MM.1S (cell line): ENCODE measurements at regions not wholly inside any gene's neighbourhood (a gene's known extent, or its start where the extent isn't known, plus 50 kb on each side); places are given as distances from the start of the nearest gene placed in this dataset.

Experiments
- DNase-seq: peaks from one replicate; pipeline ENCODE4 v3.0.0-alpha.2; 2015
- H2AFZ ChIP-seq: fragments of 300-600 bp; sonication (generic); 2 replicates; pipeline ENCODE4 v1.6.0; 2016; ENCODE audit warnings: antibody characterized with exemption, low read length
- H3F3A ChIP-seq: fragments of 300-600 bp; sonication (generic); 2 replicates; pipeline ENCODE4 v1.6.1; 2016; ENCODE audit warnings: mild to moderate bottlenecking, antibody characterized with exemption, low read length, moderate library complexity, mixed read lengths; ENCODE audit not compliant: insufficient read depth
- H3K27ac ChIP-seq: fragments of 300-600 bp; sonication (generic); 2 replicates; pipeline ENCODE4 v1.5.1; 2016; ENCODE audit warnings: mild to moderate bottlenecking, low read length
- H3K27me3 ChIP-seq: fragments of 300-600 bp; sonication (generic); replicated peaks from 2 replicates; pipeline ENCODE4 v1.6.0; 2016; ENCODE audit warnings: low read length; ENCODE audit not compliant: insufficient read depth
- H3K36me3 ChIP-seq: fragments of 300-600 bp; sonication (generic); replicated peaks from 2 replicates; pipeline ENCODE4 v1.6.1; 2016; ENCODE audit warnings: mild to moderate bottlenecking, low read length, mixed read lengths; ENCODE audit not compliant: insufficient read depth
- H3K4me1 ChIP-seq: fragments of 300-600 bp; sonication (generic); 2 replicates; pipeline ENCODE4 v1.6.1; 2016; ENCODE audit warnings: low read length, mixed read lengths
- H3K4me2 ChIP-seq: fragments of 300-600 bp; sonication (generic); 2 replicates; pipeline ENCODE4 v1.6.0; 2016; ENCODE audit warnings: low read depth, low read length
- H3K4me3 ChIP-seq: fragments of 300-600 bp; sonication (generic); 2 replicates; pipeline ENCODE4 v1.5.1; 2016; ENCODE audit warnings: low read length, mixed read lengths
- H3K79me2 ChIP-seq: fragments of 300-600 bp; sonication (generic); 2 replicates; pipeline ENCODE4 v1.6.1; 2016; ENCODE audit warnings: mixed run types, low read length, mixed read lengths
- H3K9ac ChIP-seq: fragments of 300-600 bp; sonication (generic); 2 replicates; pipeline ENCODE4 v1.6.1; 2016; ENCODE audit warnings: low read length, mixed read lengths
- H3K9me2 ChIP-seq: fragments of 300-600 bp; sonication (generic); replicated peaks from 2 replicates; pipeline ENCODE4 v1.6.1; 2016; ENCODE audit warnings: mild to moderate bottlenecking, low read length, mixed read lengths; ENCODE audit not compliant: insufficient read depth
- H3K9me3 ChIP-seq: fragments of 300-600 bp; sonication (generic); replicated peaks from 2 replicates; pipeline ENCODE4 v1.6.1; 2016; ENCODE audit warnings: mild to moderate bottlenecking, low read length, mixed read lengths; ENCODE audit not compliant: insufficient read depth
- H4K20me1 ChIP-seq: fragments of 300-600 bp; sonication (generic); 2 replicates; pipeline ENCODE4 v1.6.1; 2016; ENCODE audit warnings: mild to moderate bottlenecking, low read length, moderate library complexity, mixed read lengths; ENCODE audit not compliant: insufficient read depth
- CTCF ChIP-seq: fragments of 300-600 bp; sonication (generic); IDR thresholded peaks from 2 replicates; pipeline ENCODE4 v1.5.1; 2016; ENCODE audit warnings: antibody characterized with exemption, low read length, mixed read lengths
- EZH2 ChIP-seq: fragments of 300-600 bp; sonication (generic); optimal IDR thresholded peaks from 2 replicates; pipeline ENCODE3; 2017; ENCODE audit warnings: low read depth, mild to moderate bottlenecking, antibody characterized with exemption, low read length, mixed read lengths
- EZH2phosphoT487 ChIP-seq: fragments of 300-600 bp; sonication (generic); IDR thresholded peaks from 2 replicates; pipeline ENCODE4 v1.6.1; 2018; ENCODE audit warnings: antibody characterized with exemption, low read length

- Histone ChIP-seq H3K4me1 (no peaks in the 10 kb centered on the region), H3K9ac (no peak overlapping the region), H3K36me3 (no peaks in the 10 kb centered on the region), H3F3A (no peaks in the 10 kb centered on the region), H3K9me2 (no peaks in the 10 kb centered on the region), H3K27me3 (no peaks in the 10 kb centered on the region), H4K20me1 (no peaks in the 10 kb centered on the region), H3K4me3 (no peak overlapping the region), H3K27ac (no peak overlapping the region), H3K9me3 (no peaks in the 10 kb centered on the region), H2AFZ (no peak overlapping the region), H3K79me2 (no peaks in the 10 kb centered on the region), H3K4me2 (no peak overlapping the region)
- no peak for DNase-seq
- TF ChIP-seq EZH2phosphoT487: no peak
- no peak for TF ChIP-seq EZH2
- no peak for TF ChIP-seq CTCF
Measured at GRCh38 chr2:175734686-175735085, 267.4 kb downstream of the LNPK start.

- Histone ChIP-seq H2AFZ (no peak overlapping the region), H3F3A (no peaks in the 10 kb centered on the region), H3K27me3 (no peaks in the 10 kb centered on the region), H3K9me3 (no peaks in the 10 kb centered on the region), H3K9me2 (no peaks in the 10 kb centered on the region), H3K27ac (no peak overlapping the region), H3K4me3 (no peak overlapping the region), H4K20me1 (no peaks in the 10 kb centered on the region), H3K36me3 (no peaks in the 10 kb centered on the region), H3K4me1 (no peaks in the 10 kb centered on the region), H3K9ac (no peak overlapping the region), H3K79me2 (no peaks in the 10 kb centered on the region), H3K4me2 (no peak overlapping the region)
- DNase-seq: no peak
- TF ChIP-seq EZH2phosphoT487: no peak
- TF ChIP-seq EZH2: no peak
- no peak for TF ChIP-seq CTCF
Measured at GRCh38 chr2:175732531-175732930, 269.5 kb downstream of the LNPK start.

- Histone ChIP-seq H3K27me3 (no peaks in the 10 kb centered on the region), H3K27ac (no peak overlapping the region), H2AFZ (no peak overlapping the region), H3F3A (no peaks in the 10 kb centered on the region), H3K9me2 (no peaks in the 10 kb centered on the region), H3K79me2 (no peaks in the 10 kb centered on the region), H3K4me2 (no peak overlapping the region), H3K36me3 (no peaks in the 10 kb centered on the region), H3K4me3 (no peak overlapping the region), H3K4me1 (no peaks in the 10 kb centered on the region), H3K9ac (no peak overlapping the region), H3K9me3 (no peaks in the 10 kb centered on the region), H4K20me1 (no peaks in the 10 kb centered on the region)
- DNase-seq: no peak
- no peak for TF ChIP-seq EZH2phosphoT487
- no peak for TF ChIP-seq CTCF
- no peak for TF ChIP-seq EZH2
Measured at GRCh38 chr2:175730050-175730449, 272.0 kb downstream of the LNPK start.
